ENCODE measurements at regions not wholly inside any gene's neighbourhood (a gene's known extent, or its start where the extent isn't known, plus 50 kb on each side); places are given as distances from the start of the nearest gene placed in this dataset.

DNA sequence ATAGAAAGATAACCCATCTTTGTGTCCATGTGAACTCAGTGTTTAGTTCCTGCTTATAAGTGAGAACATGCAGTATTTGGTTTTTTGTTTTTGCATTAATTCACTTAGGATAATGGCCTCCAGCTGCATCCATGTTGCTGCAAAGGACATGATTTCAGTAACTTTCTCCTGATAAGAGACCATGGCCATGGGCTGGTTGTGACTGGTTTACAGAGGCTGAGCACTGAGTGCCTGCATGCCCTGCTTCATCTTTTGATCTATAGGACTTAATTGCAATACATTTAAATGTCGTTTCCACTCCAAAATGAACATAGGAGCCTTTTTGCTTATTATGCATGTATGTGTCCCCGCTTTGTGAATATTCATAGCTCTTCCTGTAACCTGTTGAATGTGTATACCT, 101.3 kb upstream of the IGFBP3 start:
- TF ChIP-seq, protein P1, sequence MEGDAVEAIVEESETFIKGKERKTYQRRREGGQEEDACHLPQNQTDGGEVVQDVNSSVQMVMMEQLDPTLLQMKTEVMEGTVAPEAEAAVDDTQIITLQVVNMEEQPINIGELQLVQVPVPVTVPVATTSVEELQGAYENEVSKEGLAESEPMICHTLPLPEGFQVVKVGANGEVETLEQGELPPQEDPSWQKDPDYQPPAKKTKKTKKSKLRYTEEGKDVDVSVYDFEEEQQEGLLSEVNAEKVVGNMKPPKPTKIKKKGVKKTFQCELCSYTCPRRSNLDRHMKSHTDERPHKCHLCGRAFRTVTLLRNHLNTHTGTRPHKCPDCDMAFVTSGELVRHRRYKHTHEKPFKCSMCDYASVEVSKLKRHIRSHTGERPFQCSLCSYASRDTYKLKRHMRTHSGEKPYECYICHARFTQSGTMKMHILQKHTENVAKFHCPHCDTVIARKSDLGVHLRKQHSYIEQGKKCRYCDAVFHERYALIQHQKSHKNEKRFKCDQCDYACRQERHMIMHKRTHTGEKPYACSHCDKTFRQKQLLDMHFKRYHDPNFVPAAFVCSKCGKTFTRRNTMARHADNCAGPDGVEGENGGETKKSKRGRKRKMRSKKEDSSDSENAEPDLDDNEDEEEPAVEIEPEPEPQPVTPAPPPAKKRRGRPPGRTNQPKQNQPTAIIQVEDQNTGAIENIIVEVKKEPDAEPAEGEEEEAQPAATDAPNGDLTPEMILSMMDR (IDR thresholded peaks at IDR 0.05) = no peak
- TF ChIP-seq MYBL2 (CRISPR knock-in tag; IDR thresholded peaks at IDR 0.05) = no peak
- TF ChIP-seq ATF1 (CRISPR knock-in tag; IDR thresholded peaks at IDR 0.05) = no peak
